ENCODE measurements at regions not wholly inside any gene's neighbourhood (a gene's known extent, or its start where the extent isn't known, plus 50 kb on each side); places are given as distances from the start of the nearest gene placed in this dataset.

DNA sequence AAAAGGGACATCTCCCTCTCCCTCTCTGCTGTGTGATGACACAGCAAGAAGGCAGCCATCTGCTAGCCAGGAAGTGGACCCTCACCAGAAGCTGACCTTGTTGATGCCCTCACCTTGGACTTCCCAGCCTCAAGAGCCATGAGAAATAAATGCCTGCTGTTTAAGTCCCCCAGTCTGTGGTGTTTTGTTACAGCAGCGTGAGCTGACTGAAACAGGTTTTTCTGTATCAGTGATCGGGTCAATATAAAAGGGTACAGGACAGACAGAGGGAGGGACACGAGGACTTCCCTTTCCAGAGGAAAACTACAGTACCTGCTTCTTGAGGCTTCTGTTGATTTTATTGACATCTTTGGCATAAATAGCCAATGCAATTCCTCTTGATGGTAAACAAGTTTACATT is 510.3 kb upstream of the CHAC2 start:
- Histone ChIP-seq H3K4me3 (ENCODE audit: low read depth, low read length) (no peak overlapping the region), H3K4me2 (ENCODE audit: low read length) (no peak overlapping the region), H3K9me3 (ENCODE audit: control insufficient read depth, low read length) (no peaks in the 10 kb centered on the region), H2AFZ (no peak overlapping the region), H3K4me1 (no peaks in the 10 kb centered on the region), H3K36me3 (ENCODE audit: control insufficient read depth, insufficient read depth, low read length) (no peaks in the 10 kb centered on the region), H3K79me2 (no peaks in the 10 kb centered on the region), H3K27me3 (ENCODE audit: control insufficient read depth, insufficient read depth, low read length) (no peaks in the 10 kb centered on the region), H3K27ac (no peak overlapping the region), H3K9ac (no peak overlapping the region)
- TF ChIP-seq CTCF (IDR thresholded peaks at IDR 0.05), result no peak

DNA sequence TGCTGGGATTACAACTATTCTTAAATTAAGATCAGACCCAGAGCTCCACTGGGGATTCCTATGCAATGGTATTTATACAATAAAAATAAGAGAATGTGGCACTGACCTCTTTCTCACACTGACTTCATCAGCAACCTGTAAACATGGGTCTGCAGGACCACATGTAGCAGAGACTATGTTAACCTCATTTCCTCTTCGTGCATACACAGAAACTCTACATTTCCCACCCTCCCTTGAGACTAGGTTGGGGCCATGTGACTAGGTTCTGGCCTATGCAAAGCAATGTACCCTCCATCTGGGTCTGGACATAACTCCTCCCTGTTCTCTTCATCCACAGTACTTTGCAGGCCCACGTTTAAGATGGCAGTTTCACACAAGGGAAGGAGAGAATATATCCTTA is 514.4 kb upstream of the CHAC2 start:
- H3K27ac ChIP-seq, result no peak overlapping the region
- H3K79me2 ChIP-seq, result no peaks in the 10 kb centered on the region
- H3K4me3 ChIP-seq (ENCODE audit: low read depth, low read length), result no peak overlapping the region
- no peaks in the 10 kb centered on the region for H3K9me3 ChIP-seq (ENCODE audit: control insufficient read depth, low read length)
- H2AFZ ChIP-seq, result no peak overlapping the region
- no peaks in the 10 kb centered on the region for H3K36me3 ChIP-seq (ENCODE audit: control insufficient read depth, insufficient read depth, low read length)
- no peaks in the 10 kb centered on the region for H3K4me1 ChIP-seq
- H3K9ac ChIP-seq, result no peak overlapping the region
- no peak for TF ChIP-seq CTCF (IDR thresholded peaks at IDR 0.05)
- H3K4me2 ChIP-seq (ENCODE audit: low read length), result no peak overlapping the region
- H3K27me3 ChIP-seq (ENCODE audit: control insufficient read depth, insufficient read depth, low read length), result no peaks in the 10 kb centered on the region

DNA sequence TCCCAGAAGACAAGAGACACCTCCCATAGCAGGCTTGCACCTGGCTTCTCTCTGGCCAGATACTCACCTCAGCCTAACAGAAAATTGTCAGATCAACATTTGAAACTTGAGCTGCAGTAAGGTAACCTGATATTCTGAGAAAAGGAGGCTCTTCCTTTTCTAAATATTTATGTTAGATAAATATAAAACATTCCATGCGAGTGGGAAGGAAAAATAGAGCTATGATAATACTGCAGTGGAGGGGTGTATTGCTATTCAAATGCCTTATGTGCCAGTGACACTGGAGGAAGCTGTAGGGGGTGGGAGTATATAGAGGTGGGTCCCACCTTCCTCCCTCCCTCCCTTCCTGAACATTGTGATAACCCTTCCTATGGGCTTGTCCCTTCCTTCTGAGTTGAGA is 515.5 kb upstream of the CHAC2 start:
- Histone ChIP-seq H3K27ac (no peak overlapping the region), H3K4me3 (ENCODE audit: low read depth, low read length) (no peak overlapping the region), H3K4me2 (ENCODE audit: low read length) (no peak overlapping the region), H3K9ac (no peak overlapping the region), H3K79me2 (no peaks in the 10 kb centered on the region), H3K36me3 (ENCODE audit: control insufficient read depth, insufficient read depth, low read length) (no peaks in the 10 kb centered on the region), H3K9me3 (ENCODE audit: control insufficient read depth, low read length) (no peaks in the 10 kb centered on the region), H2AFZ (no peak overlapping the region), H3K27me3 (ENCODE audit: control insufficient read depth, insufficient read depth, low read length) (no peaks in the 10 kb centered on the region), H3K4me1 (no peaks in the 10 kb centered on the region)
- no peak for TF ChIP-seq CTCF (IDR thresholded peaks at IDR 0.05)

DNA sequence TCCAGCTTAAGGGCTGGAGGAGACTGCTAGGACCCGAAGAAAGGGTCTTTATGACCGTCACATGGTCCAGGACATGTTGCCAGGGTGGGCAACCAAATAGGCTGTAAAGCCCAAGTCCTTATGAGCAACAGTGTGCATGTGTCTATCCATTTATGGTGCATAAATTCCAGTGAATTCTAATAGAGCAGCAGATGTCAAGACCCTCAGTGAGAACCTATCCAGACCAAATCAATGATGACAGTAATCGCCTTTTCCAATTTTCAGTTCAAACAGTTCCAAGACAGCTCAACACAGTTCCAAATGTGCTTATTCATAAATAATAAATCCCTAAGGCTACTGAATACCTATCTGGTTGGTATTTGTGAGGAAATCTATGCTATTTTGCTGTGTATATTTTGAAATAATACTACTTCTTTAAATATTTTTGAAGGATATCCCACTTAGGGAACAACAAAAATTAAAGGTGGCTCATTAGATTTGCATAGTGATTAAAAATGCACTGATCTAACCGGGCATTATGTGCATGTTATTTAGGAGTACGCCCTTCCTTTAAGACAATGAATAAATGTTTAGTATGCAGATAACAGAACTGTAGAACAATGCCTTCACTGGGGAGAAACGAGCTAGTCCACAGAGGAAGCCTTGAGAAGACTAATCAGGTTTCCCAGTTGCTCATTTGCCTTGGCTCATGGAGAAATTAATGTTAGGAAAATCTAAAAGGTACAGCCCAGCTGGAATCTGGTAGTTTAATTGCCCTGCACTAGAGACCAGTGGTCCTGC is 519.5 kb upstream of the CHAC2 start:
- Histone ChIP-seq H2AFZ (no peak overlapping the region), H3K4me1 (no peaks in the 10 kb centered on the region), H3K27ac (no peak overlapping the region), H3K9me3 (ENCODE audit: control insufficient read depth, low read length) (no peaks in the 10 kb centered on the region), H3K27me3 (ENCODE audit: control insufficient read depth, insufficient read depth, low read length) (no peaks in the 10 kb centered on the region), H3K4me2 (ENCODE audit: low read length) (no peak overlapping the region), H3K9ac (no peak overlapping the region), H3K79me2 (no peaks in the 10 kb centered on the region), H3K4me3 (ENCODE audit: low read depth, low read length) (no peak overlapping the region), H3K36me3 (ENCODE audit: control insufficient read depth, insufficient read depth, low read length) (no peaks in the 10 kb centered on the region)
- no peak for TF ChIP-seq CTCF (IDR thresholded peaks at IDR 0.05)

GRCh38 chr2:53243430-53243829 is 524.2 kb upstream of the CHAC2 start:
- no peak overlapping the region for H3K4me2 ChIP-seq (ENCODE audit: low read length)
- H3K36me3 ChIP-seq (ENCODE audit: control insufficient read depth, insufficient read depth, low read length), result no peaks in the 10 kb centered on the region
- no peak overlapping the region for H3K4me3 ChIP-seq (ENCODE audit: low read depth, low read length)
- no peak overlapping the region for H3K27ac ChIP-seq
- H3K27me3 ChIP-seq (ENCODE audit: control insufficient read depth, insufficient read depth, low read length), result no peaks in the 10 kb centered on the region
- TF ChIP-seq CTCF (IDR thresholded peaks at IDR 0.05), result no peak
- H3K9ac ChIP-seq, result no peak overlapping the region
- H3K4me1 ChIP-seq, result no peaks in the 10 kb centered on the region
- H3K79me2 ChIP-seq, result no peaks in the 10 kb centered on the region
- no peak overlapping the region for H2AFZ ChIP-seq
- no peaks in the 10 kb centered on the region for H3K9me3 ChIP-seq (ENCODE audit: control insufficient read depth, low read length)

Data from parathyroid adenoma (tissue), 2 donors.